AG04449 (cell line): ENCODE measurements at regions not wholly inside any gene's neighbourhood (a gene's known extent, or its start where the extent isn't known, plus 50 kb on each side); places are given as distances from the start of the nearest gene placed in this dataset.

Source experiments
- CTCF ChIA-PET: fragments of 350-600 bp; formaldehyde crosslinking; extraction: SDS; loops from one replicate; lab custom pipeline; 2021; ENCODE audit warnings: antibody characterized with exemption; lab: Yijun Ruan, JAX
- POLR2A ChIA-PET: fragments of 400-600, 350-600 bp; formaldehyde crosslinking; extraction: SDS; loops from one replicate; lab custom pipeline; 2020; ENCODE audit warnings: antibody characterized with exemption, inconsistent platforms; lab: Yijun Ruan, JAX
- DNase-seq: peaks from one replicate; pipeline ENCODE4 v3.0.0-alpha.2; 2010; ENCODE audit warnings: low read depth, low spot score
- H3K4me3 ChIP-seq: 2 replicates; pipeline ENCODE4 v1.5.1; 2011; ENCODE audit warnings: low read depth, mild to moderate bottlenecking, control low read depth, low read length
- CTCF ChIP-seq: IDR thresholded peaks from one replicate; pipeline ENCODE4 v1.5.1; 2011; ENCODE audit warnings: mild to moderate bottlenecking, moderate library complexity, low read length, control low read depth, inconsistent platforms; ENCODE audit not compliant: insufficient read depth; ENCODE audit errors: missing control alignments

- POLR2A ChIA-PET, result no interaction called here
- CTCF ChIA-PET, result no interaction called here
- H3K4me3 ChIP-seq, result no peak overlapping the region
- DNase-seq, result no peak
- TF ChIP-seq CTCF, result no peak
These were observed 965.2 kb downstream of the TBC1D22A start for GRCh38 chr22:47727641-47728040.

GRCh38 chr22:47724751-47725150 is 962.3 kb downstream of the TBC1D22A start:
- no peak for TF ChIP-seq CTCF
- no peak for DNase-seq
- no peak overlapping the region for H3K4me3 ChIP-seq
- ChIA-PET POLR2A (no interaction called here), CTCF (no interaction called here)

- H3K4me3 ChIP-seq, result no peak overlapping the region
- no peak for DNase-seq
- CTCF ChIA-PET, result no interaction called here
- POLR2A ChIA-PET, result no interaction called here
- TF ChIP-seq CTCF, result no peak
These were observed 961.6 kb downstream of the TBC1D22A start for GRCh38 chr22:47724030-47724429.

- DNase-seq, result no peak
- ChIA-PET CTCF (no interaction called here), POLR2A (no interaction called here)
- no peak overlapping the region for H3K4me3 ChIP-seq
- no peak for TF ChIP-seq CTCF
These were observed 955.9 kb downstream of the TBC1D22A start for GRCh38 chr22:47718337-47718736.

- ChIA-PET POLR2A (no interaction called here), CTCF (no interaction called here)
- DNase-seq, result no peak
- no peak overlapping the region for H3K4me3 ChIP-seq
- TF ChIP-seq CTCF, result no peak
These were observed 954.6 kb downstream of the TBC1D22A start for GRCh38 chr22:47716890-47717615.

GRCh38 chr22:47715866-47716578 is 953.6 kb downstream of the TBC1D22A start:
- ChIA-PET POLR2A (no interaction called here), CTCF (no interaction called here)
- TF ChIP-seq CTCF, result no peak
- H3K4me3 ChIP-seq, result no peak overlapping the region
- DNase-seq, result no peak
